GM23338 (cell line): ENCODE measurements at regions not wholly inside any gene's neighbourhood (a gene's known extent, or its start where the extent isn't known, plus 50 kb on each side); places are given as distances from the start of the nearest gene placed in this dataset.

ENCODE experiments used
- CTCF ChIP-seq, 2 experiments: fragments of 200-600 bp in 1 of 2; sonication (generic) in 1 of 2; conservative IDR thresholded peaks; 2 replicates each; pipeline versions ENCODE4 v1.5.1 to v1.6.1; 2016 to 2017; ENCODE audit warnings: antibody characterized with exemption in 2 of 2, low read depth in 2 of 2, mild to moderate bottlenecking in 2 of 2, moderate library complexity in 1 of 2
- EZH2 ChIP-seq: fragments of 200-600 bp; sonication (generic); IDR thresholded peaks from one replicate; pipeline ENCODE4 v1.8.0; 2017; ENCODE audit warnings: antibody characterized with exemption, mild to moderate bottlenecking, low read depth; ENCODE audit not compliant: unreplicated experiment
- EZH2phosphoT487 ChIP-seq: fragments of 200-600 bp; sonication (generic); IDR thresholded peaks from one replicate; pipeline ENCODE4 v1.8.1; 2018; ENCODE audit warnings: antibody characterized with exemption; ENCODE audit not compliant: unreplicated experiment
- NANOG ChIP-seq: IDR thresholded peaks from 2 replicates; pipeline ENCODE4 v1.6.1; 2016; ENCODE audit warnings: antibody characterized with exemption, borderline replicate concordance
- POLR2AphosphoS5 ChIP-seq: IDR thresholded peaks from 2 replicates; pipeline ENCODE4 v1.6.1; 2016; ENCODE audit warnings: antibody characterized with exemption, low read depth
- REST ChIP-seq: IDR thresholded peaks from one replicate; pipeline ENCODE4 v1.6.1; 2018; ENCODE audit warnings: antibody characterized with exemption; ENCODE audit not compliant: unreplicated experiment
- ZNF114 ChIP-seq: fragments of 250-450 bp; sonication (Bioruptor Pico); IDR thresholded peaks from 2 replicates; pipeline ENCODE4 v1.5.0; 2020; ENCODE audit warnings: mild to moderate bottlenecking, moderate library complexity
- ZNF462 ChIP-seq: fragments of 250-450 bp; sonication (Bioruptor Pico); IDR thresholded peaks from 2 replicates; pipeline ENCODE4 v1.5.0; 2020; ENCODE audit warnings: mild to moderate bottlenecking, moderate library complexity

DNA sequence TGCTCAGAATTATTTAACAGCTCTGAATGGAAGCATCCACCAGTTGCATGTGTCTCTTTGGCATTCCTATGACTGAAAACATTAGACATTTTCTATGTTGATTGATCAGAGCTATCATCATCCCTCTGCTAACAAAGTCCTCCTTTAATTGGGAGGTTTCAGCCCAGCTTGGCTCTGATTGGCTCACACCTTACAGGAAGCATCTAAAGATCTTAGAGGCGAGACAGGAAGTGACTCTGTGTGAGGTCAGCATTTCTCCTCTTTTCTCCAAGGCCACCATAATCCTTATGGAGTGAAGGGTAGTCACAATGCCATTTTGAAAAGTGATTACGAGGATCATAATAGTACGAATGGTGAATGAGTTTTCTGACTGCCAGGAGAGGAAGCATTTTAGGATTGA is 260.8 kb downstream of the MIAT start:
- no peak for TF ChIP-seq REST
- TF ChIP-seq CTCF (conservative IDR thresholded peaks at IDR 0.05; ENCODE audit: low read depth in 2 of 2), result no peak
- TF ChIP-seq NANOG, result no peak
- no peak for TF ChIP-seq EZH2
- TF ChIP-seq ZNF114 (CRISPR knock-in tag), result no peak
- TF ChIP-seq POLR2AphosphoS5, result no peak
- TF ChIP-seq ZNF462 (CRISPR knock-in tag), result no peak
- no peak for TF ChIP-seq EZH2phosphoT487
